ENCODE measurements at regions not wholly inside any gene's neighbourhood (a gene's known extent, or its start where the extent isn't known, plus 50 kb on each side); places are given as distances from the start of the nearest gene placed in this dataset.

- no peak for TF ChIP-seq CTCF (IDR thresholded peaks at IDR 0.05; ENCODE audit: borderline replicate concordance)
- intact Hi-C loops (cut with micrococcal nuclease), result no loop called here
- DNase-seq, result no peak
- Histone ChIP-seq H3K4me3 (no peak overlapping the region), H3K4me1 (no peaks in the 10 kb centered on the region), H3K27me3 (ENCODE audit: low read depth) (no peaks in the 10 kb centered on the region), H3K9me3 (replicated peaks) (no peaks in the 10 kb centered on the region), H3K36me3 (no peaks in the 10 kb centered on the region), H3K27ac (replicated peaks) (no peak overlapping the region)
These were observed 248.4 kb downstream of the PLK2 start for GRCh38 chr5:58211441-58211840.

GRCh38 chr5:58208674-58209073 is 251.2 kb downstream of the PLK2 start:
- Histone ChIP-seq H3K36me3 (no peaks in the 10 kb centered on the region), H3K27ac (replicated peaks) (no peak overlapping the region), H3K9me3 (replicated peaks) (no peaks in the 10 kb centered on the region), H3K27me3 (ENCODE audit: low read depth) (no peaks in the 10 kb centered on the region), H3K4me1 (no peaks in the 10 kb centered on the region), H3K4me3 (no peak overlapping the region)
- no peak for TF ChIP-seq CTCF (IDR thresholded peaks at IDR 0.05; ENCODE audit: borderline replicate concordance)
- DNase-seq, result no peak
- intact Hi-C loops (cut with micrococcal nuclease), result no loop called here

GRCh38 chr5:58207076-58207475 is 252.8 kb downstream of the PLK2 start:
- intact Hi-C loops (cut with micrococcal nuclease), result no loop called here
- H3K4me1 ChIP-seq, result no peaks in the 10 kb centered on the region
- DNase-seq, result no peak
- no peaks in the 10 kb centered on the region for H3K9me3 ChIP-seq (replicated peaks)
- no peaks in the 10 kb centered on the region for H3K27me3 ChIP-seq (ENCODE audit: low read depth)
- H3K4me3 ChIP-seq, result no peak overlapping the region
- no peaks in the 10 kb centered on the region for H3K36me3 ChIP-seq
- H3K27ac ChIP-seq (replicated peaks), result no peak overlapping the region
- TF ChIP-seq CTCF (IDR thresholded peaks at IDR 0.05; ENCODE audit: borderline replicate concordance), result no peak

GRCh38 chr5:58204966-58205365 is 254.9 kb downstream of the PLK2 start:
- intact Hi-C loops (cut with micrococcal nuclease), result no loop called here
- peaks cover 14% of the 10 kb centered on the region for H3K9me3 ChIP-seq (replicated peaks)
- no peak for TF ChIP-seq CTCF (IDR thresholded peaks at IDR 0.05; ENCODE audit: borderline replicate concordance)
- DNase-seq, result no peak
- no peaks in the 10 kb centered on the region for H3K27me3 ChIP-seq (ENCODE audit: low read depth)
- H3K27ac ChIP-seq (replicated peaks), result no peak overlapping the region
- H3K4me3 ChIP-seq, result no peak overlapping the region
- no peaks in the 10 kb centered on the region for H3K4me1 ChIP-seq
- no peaks in the 10 kb centered on the region for H3K36me3 ChIP-seq

- intact Hi-C loops (cut with micrococcal nuclease), result no loop called here
These were observed 256.9 kb downstream of the PLK2 start for GRCh38 chr5:58202941-58203444.

More at GRCh38 chr5:58202941-58203444, 256.9 kb downstream of the PLK2 start:
- Histone ChIP-seq H3K27me3 (ENCODE audit: low read depth) (no peaks in the 10 kb centered on the region), H3K4me1 (no peaks in the 10 kb centered on the region), H3K4me3 (no peak overlapping the region), H3K27ac (replicated peaks) (no peak overlapping the region), H3K36me3 (no peaks in the 10 kb centered on the region), H3K9me3 (replicated peaks) (peaks cover 14% of the 10 kb centered on the region)
- DNase-seq, result no peak
- TF ChIP-seq CTCF (IDR thresholded peaks at IDR 0.05; ENCODE audit: borderline replicate concordance), result no peak
